ENCODE measurements at regions not wholly inside any gene's neighbourhood (a gene's known extent, or its start where the extent isn't known, plus 50 kb on each side); places are given as distances from the start of the nearest gene placed in this dataset.

DNA sequence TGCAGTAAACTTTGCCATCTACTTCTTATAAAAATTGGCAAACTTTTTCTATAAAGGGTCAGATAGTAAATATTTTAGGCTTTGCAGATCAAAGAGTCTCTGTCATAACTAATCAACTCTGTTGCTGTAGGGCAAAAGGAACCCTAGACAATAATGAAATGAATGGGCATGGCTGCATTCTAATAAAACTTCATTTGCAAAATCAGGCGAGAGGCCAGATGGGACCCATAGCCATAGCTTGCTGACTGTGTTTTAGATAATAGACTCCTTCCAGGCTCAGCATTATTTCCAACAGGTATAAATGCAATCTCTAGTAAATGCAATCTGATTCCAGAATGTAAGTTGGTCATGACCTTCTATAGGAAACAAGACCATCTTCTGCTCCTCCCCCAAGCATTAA, 490.7 kb downstream of the TOX3 start:
- H3K27ac ChIP-seq = no peak overlapping the region
- TF ChIP-seq ZFX (IDR thresholded peaks at IDR 0.05; ENCODE audit: borderline replicate concordance) (no peak), CTCF (IDR thresholded peaks at IDR 0.05) (no peak)

- H3K27ac ChIP-seq = no peak overlapping the region
- no peak for TF ChIP-seq ZFX (IDR thresholded peaks at IDR 0.05; ENCODE audit: borderline replicate concordance)
- TF ChIP-seq CTCF (IDR thresholded peaks at IDR 0.05) = no peak
These were observed 491.6 kb downstream of the TOX3 start for GRCh38 chr16:52055381-52055780.

DNA sequence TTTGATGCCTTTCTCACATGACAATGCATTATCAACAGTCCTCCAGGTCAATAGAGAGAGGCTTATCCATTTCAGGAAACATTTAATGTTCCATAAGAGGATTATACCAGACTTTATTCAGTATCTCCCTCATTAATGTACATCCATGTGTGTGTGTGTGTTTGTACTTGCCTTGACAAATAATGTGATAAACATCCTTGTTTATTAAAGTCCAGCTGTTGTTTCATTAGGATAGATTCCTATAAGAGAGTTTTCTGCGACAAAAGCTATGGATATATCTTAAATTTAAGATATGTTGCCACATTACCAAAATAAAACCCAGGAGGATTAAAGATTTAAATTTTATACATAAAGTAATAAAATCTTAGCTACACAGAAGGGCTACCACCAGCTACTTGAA, 492.6 kb downstream of the TOX3 start:
- TF ChIP-seq CTCF (IDR thresholded peaks at IDR 0.05) (no peak), ZFX (IDR thresholded peaks at IDR 0.05; ENCODE audit: borderline replicate concordance) (no peak)
- H3K27ac ChIP-seq = no peak overlapping the region

GRCh38 chr16:52052818-52053217, 494.1 kb downstream of the TOX3 start:
- no peak overlapping the region for H3K27ac ChIP-seq
- TF ChIP-seq ZFX (IDR thresholded peaks at IDR 0.05; ENCODE audit: borderline replicate concordance) = no peak
- no peak for TF ChIP-seq CTCF (IDR thresholded peaks at IDR 0.05)

DNA sequence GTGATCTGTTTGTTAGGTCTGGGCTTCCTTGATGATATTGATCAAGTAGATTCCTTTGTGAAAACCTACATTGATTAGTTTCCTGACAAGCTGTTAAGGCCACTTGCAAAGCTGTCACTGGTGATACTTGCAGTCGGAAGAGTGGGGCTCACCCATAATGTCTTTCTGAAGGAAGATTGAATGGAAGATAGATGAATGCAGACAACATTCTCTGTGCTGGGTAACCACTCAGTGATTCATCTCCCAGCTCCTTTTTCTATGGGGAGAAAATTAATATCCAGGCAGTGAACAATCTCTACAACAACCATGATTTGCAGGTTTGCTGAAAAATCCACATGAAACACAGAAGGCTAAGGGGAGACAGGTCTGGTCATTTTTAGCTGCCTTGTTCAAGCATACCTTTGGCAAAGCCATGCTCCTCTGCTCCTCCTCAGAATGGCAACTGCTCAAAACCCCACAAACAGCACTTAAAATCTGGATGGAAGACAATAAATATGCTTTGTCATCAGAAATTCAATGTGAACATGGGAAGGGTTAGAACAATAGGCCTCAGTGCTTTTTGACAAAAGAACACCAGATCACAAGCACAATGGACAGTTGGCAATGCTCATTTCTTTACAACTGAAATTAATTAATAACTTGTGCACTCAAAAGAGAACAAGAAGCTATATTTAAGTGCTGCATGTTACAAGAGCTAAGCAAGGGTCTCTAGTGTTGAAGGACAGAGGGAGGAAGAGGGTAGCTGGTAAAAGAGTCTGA, 495.4 kb downstream of the TOX3 start:
- TF ChIP-seq CTCF (IDR thresholded peaks at IDR 0.05) (no peak), ZFX (IDR thresholded peaks at IDR 0.05; ENCODE audit: borderline replicate concordance) (no peak)

GRCh38 chr16:52050418-52050817, 496.5 kb downstream of the TOX3 start:
- TF ChIP-seq ZFX (IDR thresholded peaks at IDR 0.05; ENCODE audit: borderline replicate concordance) = no peak
- TF ChIP-seq CTCF (IDR thresholded peaks at IDR 0.05) = no peak
- no peak overlapping the region for H3K27ac ChIP-seq

More for the DNA sequence above, 495.4 kb downstream of the TOX3 start:
- H3K27ac ChIP-seq = no peak overlapping the region

DNA sequence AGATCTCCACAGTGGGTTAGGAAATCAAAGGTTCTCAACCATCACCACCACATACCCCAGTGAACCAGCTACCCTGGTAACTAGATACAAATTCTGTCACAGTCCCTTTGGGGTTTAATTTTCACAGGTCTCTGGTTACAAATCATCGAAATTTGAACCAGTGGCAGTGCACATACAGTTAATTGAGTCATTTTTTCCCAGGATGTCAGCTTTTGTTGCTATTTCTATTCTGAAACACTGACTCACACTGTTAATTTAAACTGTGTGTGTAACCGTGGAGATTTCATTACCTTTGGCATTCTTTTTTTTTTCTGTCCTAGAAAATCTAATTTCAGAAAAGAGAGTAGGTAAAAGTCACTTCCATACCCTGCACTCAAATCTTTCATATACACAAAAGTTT, 511.5 kb downstream of the TOX3 start:
- H3K27ac ChIP-seq = no peak overlapping the region
- no peak for TF ChIP-seq ZFX (IDR thresholded peaks at IDR 0.05; ENCODE audit: borderline replicate concordance)
- TF ChIP-seq CTCF (IDR thresholded peaks at IDR 0.05) = no peak
